Type B pancreatic cell (in vitro differentiated cells): ENCODE measurements at regions not wholly inside any gene's neighbourhood (a gene's known extent, or its start where the extent isn't known, plus 50 kb on each side); places are given as distances from the start of the nearest gene placed in this dataset.

Source experiments
- DNase-seq: peaks from one replicate; pipeline ENCODE4 v3.0.0; 2021; ENCODE audit warnings: mixed read lengths; ENCODE audit not compliant: unreplicated experiment; ENCODE audit errors: extremely low spot score
- H3K27ac Mint-ChIP-seq: 2 replicates; pipeline ENCODE4 v1.8.0; 2021; ENCODE audit warnings: mild to moderate bottlenecking, mixed read lengths
- H3K27me3 Mint-ChIP-seq: 2 replicates; pipeline ENCODE4 v1.8.0; 2021; ENCODE audit warnings: mixed read lengths
- H3K36me3 Mint-ChIP-seq: 2 replicates; pipeline ENCODE4 v1.8.0; 2021; ENCODE audit warnings: mixed read lengths
- H3K4me1 Mint-ChIP-seq: one replicate; pipeline ENCODE4 v1.8.0; 2021; ENCODE audit warnings: mixed read lengths; ENCODE audit not compliant: unreplicated experiment
- H3K4me3 Mint-ChIP-seq: 2 replicates; pipeline ENCODE4 v1.8.0; 2021; ENCODE audit warnings: mild to moderate bottlenecking, mixed read lengths
- H3K9me3 Mint-ChIP-seq: 2 replicates; pipeline ENCODE4 v1.8.0; 2021; ENCODE audit warnings: mixed read lengths
- CTCF ChIP-seq: fragments of 200-600 bp; sonication (generic); conservative IDR thresholded peaks from 2 replicates; pipeline ENCODE4 v1.5.0; 2021; ENCODE audit warnings: antibody characterized with exemption, mild to moderate bottlenecking

- no peaks in the 10 kb centered on the region for H3K4me1 Mint-ChIP-seq
- peak; percentile 47 for DNase-seq
- no peak for TF ChIP-seq CTCF
- no peaks in the 10 kb centered on the region for H3K9me3 Mint-ChIP-seq
- H3K36me3 Mint-ChIP-seq, result no peaks in the 10 kb centered on the region
- H3K27me3 Mint-ChIP-seq, result peaks cover 44% of the 10 kb centered on the region
- no peak overlapping the region for H3K27ac Mint-ChIP-seq
- no peak overlapping the region for H3K4me3 Mint-ChIP-seq
Observed at GRCh38 chr1:4600615-4601460, 53.6 kb upstream of the AJAP1 start.

- peak; percentile 37 for DNase-seq
- H3K4me1 Mint-ChIP-seq, result no peaks in the 10 kb centered on the region
- H3K27ac Mint-ChIP-seq, result no peak overlapping the region
- H3K27me3 Mint-ChIP-seq, result peaks cover 54% of the 10 kb centered on the region
- no peaks in the 10 kb centered on the region for H3K9me3 Mint-ChIP-seq
- TF ChIP-seq CTCF, result no peak
- no peaks in the 10 kb centered on the region for H3K36me3 Mint-ChIP-seq
- no peak overlapping the region for H3K4me3 Mint-ChIP-seq
Observed at GRCh38 chr1:4601941-4602340, 52.5 kb upstream of the AJAP1 start.

GRCh38 chr1:4602462-4603294, 51.7 kb upstream of the AJAP1 start:
- peak; percentile 44 for DNase-seq
- Mint-ChIP-seq H3K36me3 (no peaks in the 10 kb centered on the region), H3K4me3 (no peak overlapping the region), H3K27ac (peak overlapping the region; percentile 14), H3K4me1 (no peaks in the 10 kb centered on the region), H3K27me3 (peaks cover 54% of the 10 kb centered on the region), H3K9me3 (no peaks in the 10 kb centered on the region)
- TF ChIP-seq CTCF, result no peak

- Mint-ChIP-seq H3K27me3 (peaks cover 55% of the 10 kb centered on the region), H3K27ac (no peak overlapping the region), H3K4me1 (no peaks in the 10 kb centered on the region), H3K9me3 (no peaks in the 10 kb centered on the region), H3K4me3 (no peak overlapping the region), H3K36me3 (no peaks in the 10 kb centered on the region)
- DNase-seq, result no peak
- no peak for TF ChIP-seq CTCF
Observed at GRCh38 chr1:4603295-4604110, 50.9 kb upstream of the AJAP1 start.
